Left ventricle myocardium inferior (tissue), 1 donor: ENCODE measurements at regions not wholly inside any gene's neighbourhood (a gene's known extent, or its start where the extent isn't known, plus 50 kb on each side); places are given as distances from the start of the nearest gene placed in this dataset.
"Not testable (repeated sequence)": the region's sequence is repeated elsewhere in the genome, so short reads cannot be mapped to it uniquely, and the experiment has no call there.

Source experiments
- DNase-seq: peaks from one replicate; pipeline ENCODE4 v3.0.0-alpha.2; 2020
- H3K27ac ChIP-seq: fragments of 200-600 bp; replicated peaks from 2 replicates; pipeline ENCODE4 v1.8.0; 2021
- H3K27me3 ChIP-seq: fragments of 200-600 bp; 2 replicates; pipeline ENCODE4 v1.8.0; 2021; ENCODE audit warnings: low read depth
- H3K36me3 ChIP-seq: fragments of 200-600 bp; 2 replicates; pipeline ENCODE4 v1.8.0; 2021
- H3K4me1 ChIP-seq: fragments of 200-600 bp; 2 replicates; pipeline ENCODE4 v1.8.0; 2021
- H3K4me3 ChIP-seq: fragments of 200-600 bp; 2 replicates; pipeline ENCODE4 v1.8.0; 2021; ENCODE audit warnings: mild to moderate bottlenecking, moderate library complexity
- H3K9me3 ChIP-seq: fragments of 200-600 bp; replicated peaks from 2 replicates; pipeline ENCODE4 v1.8.0; 2021
- CTCF ChIP-seq: fragments of 200-600 bp; IDR thresholded peaks from 2 replicates; pipeline ENCODE4 v1.8.0; 2021; ENCODE audit warnings: antibody characterized with exemption, mild to moderate bottlenecking, borderline replicate concordance
- intact Hi-C: fragments of 100-400 bp; cut with micrococcal nuclease; formaldehyde crosslinking; loops from one replicate; pipeline ENCODE4 v1.11.0; 2022
- donor health status: DM: no; HTN: yes; CAD: no; lungs with severe emphysema.

- Histone ChIP-seq H3K9me3 (no peaks in the 10 kb centered on the region), H3K4me3 (no peak overlapping the region), H3K27me3 (no peaks in the 10 kb centered on the region), H3K4me1 (no peaks in the 10 kb centered on the region), H3K36me3 (no peaks in the 10 kb centered on the region), H3K27ac (no peak overlapping the region)
- TF ChIP-seq CTCF, result no peak
- intact Hi-C loops, result no loop called here
- no peak for DNase-seq
These were observed 121.5 kb upstream of the CACHD1 start for GRCh38 chr1:64348270-64348960.

- no peak for DNase-seq
- H3K4me1 ChIP-seq, result no peaks in the 10 kb centered on the region
- H3K9me3 ChIP-seq, result no peaks in the 10 kb centered on the region
- no peaks in the 10 kb centered on the region for H3K36me3 ChIP-seq
- no peak for TF ChIP-seq CTCF
- H3K27ac ChIP-seq, result no peak overlapping the region
- no peak overlapping the region for H3K4me3 ChIP-seq
- intact Hi-C loops, result no loop called here
- no peaks in the 10 kb centered on the region for H3K27me3 ChIP-seq
These were observed 120.8 kb upstream of the CACHD1 start for GRCh38 chr1:64348961-64349648.

GRCh38 chr1:64355534-64355933 lies 114.4 kb upstream of the CACHD1 start:
- H3K27me3 ChIP-seq, H3K4me3 ChIP-seq, H3K27ac ChIP-seq, H3K4me1 ChIP-seq, DNase-seq, intact Hi-C loops, H3K36me3 ChIP-seq, H3K9me3 ChIP-seq: not testable (repeated sequence)

- Histone ChIP-seq H3K27ac (no peak overlapping the region), H3K36me3 (no peaks in the 10 kb centered on the region), H3K9me3 (no peaks in the 10 kb centered on the region), H3K27me3 (no peaks in the 10 kb centered on the region), H3K4me1 (peaks cover 3% of the 10 kb centered on the region), H3K4me3 (no peak overlapping the region)
- intact Hi-C loops, result no loop called here
- TF ChIP-seq CTCF, result no peak
- DNase-seq, result no peak
These were observed 113.2 kb upstream of the CACHD1 start for GRCh38 chr1:64356636-64357256.

GRCh38 chr1:64357422-64357821 lies 112.5 kb upstream of the CACHD1 start:
- TF ChIP-seq CTCF, result no peak
- Histone ChIP-seq H3K27ac (no peak overlapping the region), H3K36me3 (no peaks in the 10 kb centered on the region), H3K4me3 (no peak overlapping the region), H3K27me3 (no peaks in the 10 kb centered on the region), H3K9me3 (no peaks in the 10 kb centered on the region), H3K4me1 (peaks cover 3% of the 10 kb centered on the region)
- no peak for DNase-seq
- intact Hi-C loops, result no loop called here

- no peak overlapping the region for H3K27ac ChIP-seq
- intact Hi-C loops, result no loop called here
- peaks cover 3% of the 10 kb centered on the region for H3K4me1 ChIP-seq
- no peak overlapping the region for H3K4me3 ChIP-seq
- no peaks in the 10 kb centered on the region for H3K27me3 ChIP-seq
- H3K36me3 ChIP-seq, result no peaks in the 10 kb centered on the region
- no peaks in the 10 kb centered on the region for H3K9me3 ChIP-seq
- no peak for DNase-seq
- no peak for TF ChIP-seq CTCF
These were observed 111.2 kb upstream of the CACHD1 start for GRCh38 chr1:64358692-64359091.
